HG02840 (cell line): ENCODE measurements at regions not wholly inside any gene's neighbourhood (a gene's known extent, or its start where the extent isn't known, plus 50 kb on each side); places are given as distances from the start of the nearest gene placed in this dataset.

ENCODE experiments used
- ATAC-seq: cut with Tn5 transposase; IDR thresholded peaks from one replicate; pipeline ENCODE4 v1.9.1; 2021; ENCODE audit warnings: mild to moderate bottlenecking, moderate library complexity, moderate number of reproducible peaks; ENCODE audit not compliant: unreplicated experiment, low FRiP score

DNA sequence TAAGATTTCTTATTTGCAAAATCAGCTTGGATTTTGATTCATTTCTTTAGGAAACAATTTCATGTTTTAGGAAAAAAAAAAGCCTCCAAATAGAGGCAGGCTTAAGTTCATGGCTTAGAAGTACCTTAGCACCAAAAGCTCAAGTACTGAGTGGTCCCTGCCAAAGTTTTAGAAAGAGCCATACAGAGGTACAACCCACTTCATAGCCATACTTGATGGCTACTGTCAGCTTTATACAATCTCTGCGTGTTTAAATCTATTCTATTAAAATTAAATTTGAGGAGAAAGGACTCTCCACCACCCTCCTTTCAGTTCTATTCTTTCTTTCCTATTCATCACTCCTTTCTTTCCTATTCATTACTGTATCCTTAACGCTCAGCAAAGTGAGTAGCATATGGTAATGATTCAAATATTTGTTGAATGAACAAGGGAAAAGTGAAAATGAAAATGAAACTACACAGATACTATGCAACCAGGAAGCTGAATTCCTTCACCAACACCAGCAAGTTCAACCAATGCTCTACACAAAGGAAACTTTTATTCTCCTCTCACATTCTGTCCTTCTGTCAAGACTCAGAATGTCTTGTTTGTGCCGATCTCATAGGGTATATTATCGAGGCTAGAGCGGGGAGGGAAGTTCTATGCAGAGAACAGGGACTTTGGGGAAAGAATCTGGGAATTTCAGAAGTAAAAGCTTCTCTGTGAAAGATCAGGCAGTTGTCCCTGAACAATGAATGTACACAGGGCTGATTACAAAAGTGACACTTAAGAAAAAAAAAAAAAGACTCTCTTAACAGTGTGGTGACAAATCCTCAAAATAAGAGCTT, 138.6 kb upstream of the SPEF2 start:
- no peak for ATAC-seq

- no peak for ATAC-seq
These were observed 139.8 kb upstream of the SPEF2 start for GRCh38 chr5:35477911-35478310.

- no peak for ATAC-seq
These were observed 140.3 kb upstream of the SPEF2 start for GRCh38 chr5:35477321-35477720.

DNA sequence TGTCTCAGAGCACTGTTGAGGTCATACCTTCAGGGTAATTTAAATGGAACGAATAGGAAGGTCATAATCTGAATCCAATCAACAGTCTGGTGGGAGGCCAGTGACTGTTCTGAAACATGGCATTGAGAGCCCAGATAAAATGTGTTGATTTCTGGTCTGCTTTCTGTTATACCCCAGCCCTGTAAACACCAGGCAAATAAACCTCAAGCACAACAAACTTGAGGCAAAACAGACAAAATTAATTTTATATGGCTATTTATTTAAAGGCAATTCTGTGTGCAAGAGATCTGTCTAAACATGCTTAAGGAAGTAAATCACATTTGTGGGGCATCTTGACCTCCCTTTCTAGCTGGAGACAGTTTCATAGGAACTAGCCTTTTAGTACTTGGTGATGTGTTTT, 140.9 kb upstream of the SPEF2 start:
- ATAC-seq = no peak

DNA sequence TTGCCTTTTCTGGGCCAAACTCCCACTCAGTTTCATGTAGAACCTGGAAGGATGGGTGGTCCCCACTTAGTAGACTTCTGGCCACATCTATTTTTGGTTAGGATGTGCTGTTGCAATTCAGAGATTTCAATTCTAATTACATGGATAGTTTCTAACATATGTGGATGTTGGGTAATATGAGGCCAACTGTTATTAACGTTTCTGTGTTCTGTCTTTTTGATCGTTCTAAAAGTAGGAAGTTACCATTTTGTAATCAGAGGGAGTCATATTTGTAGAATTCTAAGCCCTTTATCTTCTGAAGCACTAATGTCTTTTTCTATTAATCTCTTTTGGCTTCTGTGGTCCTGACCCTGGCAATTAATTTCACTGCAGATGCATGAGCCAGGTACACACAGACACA, 141.6 kb upstream of the SPEF2 start:
- no peak for ATAC-seq

DNA sequence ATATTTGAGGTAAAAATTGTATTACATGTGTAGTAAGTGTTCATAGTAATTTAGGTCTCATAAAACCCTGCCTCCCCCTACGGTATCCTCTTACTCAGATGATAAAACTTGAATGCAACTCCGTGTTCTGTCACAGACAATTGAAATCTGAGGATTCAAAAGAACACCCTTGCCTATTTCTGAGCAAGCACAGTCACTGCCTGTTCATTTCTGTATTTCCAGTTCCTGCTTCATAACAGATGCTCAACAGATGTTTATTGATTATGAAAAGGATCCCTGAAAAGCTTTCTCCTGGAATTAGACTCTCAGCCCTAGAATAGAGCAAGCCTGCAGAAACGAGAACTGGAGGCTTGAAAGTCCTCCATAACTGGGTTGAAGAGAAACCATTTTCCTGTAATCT, 144.1 kb upstream of the SPEF2 start:
- ATAC-seq = no peak

- no peak for ATAC-seq
These were observed 146.8 kb upstream of the SPEF2 start for GRCh38 chr5:35470866-35471265.

- no peak for ATAC-seq
These were observed 148.9 kb upstream of the SPEF2 start for GRCh38 chr5:35468811-35469210.

GRCh38 chr5:35466746-35467145, 150.9 kb upstream of the SPEF2 start:
- no peak for ATAC-seq

- ATAC-seq = no peak
These were observed 152.9 kb upstream of the SPEF2 start for GRCh38 chr5:35464757-35465156.

GRCh38 chr5:35461530-35461929, 156.1 kb upstream of the SPEF2 start:
- ATAC-seq = no peak

DNA sequence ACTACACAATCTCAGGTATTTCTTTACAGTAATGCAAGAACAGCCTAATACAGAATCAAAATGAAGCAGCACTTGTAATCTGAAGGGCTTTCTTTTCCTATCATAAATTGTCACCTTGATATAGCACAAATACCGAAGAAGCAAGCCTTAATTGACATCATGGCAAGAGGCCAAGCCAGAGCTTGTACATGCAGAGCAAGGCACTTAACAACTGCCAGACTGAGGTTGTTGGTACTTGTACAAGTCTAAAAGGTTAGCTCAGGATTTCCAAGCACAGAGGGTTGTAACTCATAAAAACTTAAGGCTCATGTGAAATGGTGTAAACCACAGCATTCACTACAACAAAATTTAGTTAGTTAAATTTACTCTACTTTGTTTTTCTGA, 158.8 kb upstream of the SPEF2 start:
- ATAC-seq = no peak

DNA sequence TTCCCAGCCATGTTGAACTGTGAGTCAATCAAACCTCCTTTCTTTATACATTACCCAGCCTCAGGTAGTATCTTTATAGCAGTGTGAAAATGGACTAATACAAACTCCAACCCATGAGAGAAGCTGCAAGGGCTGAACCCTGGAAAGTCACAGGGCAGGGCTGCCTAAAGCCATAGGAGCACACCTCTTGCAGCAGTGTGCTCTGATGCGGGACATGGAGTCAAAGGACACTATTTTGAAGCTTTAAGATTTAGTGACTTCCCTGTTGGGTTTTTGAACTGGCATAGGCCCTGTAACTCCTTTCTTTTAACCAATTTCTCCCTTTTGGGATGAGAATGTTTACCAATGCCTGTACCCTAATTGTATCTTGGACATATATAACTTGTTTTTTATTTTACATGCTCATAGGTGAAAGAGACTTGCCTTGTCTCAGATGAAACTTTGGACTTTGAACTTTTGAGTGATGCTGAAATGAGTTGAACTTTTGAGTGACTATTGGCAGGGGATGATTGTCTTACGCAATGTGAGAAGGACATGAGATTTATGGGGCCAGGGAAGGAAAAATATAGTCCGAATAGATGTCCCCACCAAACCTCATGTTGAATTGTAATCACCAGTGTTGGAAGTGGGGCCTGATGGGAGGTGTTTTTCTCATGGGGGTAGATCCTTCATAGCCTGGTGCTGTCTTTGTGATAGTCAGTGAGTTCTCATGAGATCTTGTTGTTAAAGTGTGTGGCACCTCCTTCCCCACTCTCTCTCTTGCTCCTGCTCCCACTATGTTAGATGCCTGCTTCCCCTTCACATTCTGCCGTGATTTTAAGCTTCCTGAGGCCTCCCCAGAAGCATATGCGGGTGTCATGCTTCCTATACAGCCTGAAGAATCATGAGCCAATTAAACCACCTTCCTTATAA, 159.5 kb upstream of the SPEF2 start:
- ATAC-seq = no peak

DNA sequence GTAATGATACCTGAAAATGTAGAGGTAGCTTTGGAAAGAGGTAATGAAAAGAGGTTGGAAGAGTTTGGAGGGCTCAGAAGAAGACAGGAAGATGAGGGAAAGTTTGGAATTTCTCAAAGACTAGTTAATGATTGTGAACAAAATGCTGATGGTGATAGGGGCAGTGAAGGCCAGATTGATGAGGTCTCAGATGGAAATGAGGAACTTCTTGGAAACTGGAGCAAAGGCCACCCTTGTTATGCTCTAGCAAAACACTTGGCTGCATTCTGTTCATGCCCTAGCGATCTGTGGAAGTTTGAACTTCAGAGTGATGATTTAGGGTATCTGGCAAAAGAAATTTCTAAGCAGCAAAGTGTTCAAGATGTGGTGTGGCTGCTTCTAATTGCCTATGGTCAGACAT, 161.2 kb upstream of the SPEF2 start:
- ATAC-seq = no peak

DNA sequence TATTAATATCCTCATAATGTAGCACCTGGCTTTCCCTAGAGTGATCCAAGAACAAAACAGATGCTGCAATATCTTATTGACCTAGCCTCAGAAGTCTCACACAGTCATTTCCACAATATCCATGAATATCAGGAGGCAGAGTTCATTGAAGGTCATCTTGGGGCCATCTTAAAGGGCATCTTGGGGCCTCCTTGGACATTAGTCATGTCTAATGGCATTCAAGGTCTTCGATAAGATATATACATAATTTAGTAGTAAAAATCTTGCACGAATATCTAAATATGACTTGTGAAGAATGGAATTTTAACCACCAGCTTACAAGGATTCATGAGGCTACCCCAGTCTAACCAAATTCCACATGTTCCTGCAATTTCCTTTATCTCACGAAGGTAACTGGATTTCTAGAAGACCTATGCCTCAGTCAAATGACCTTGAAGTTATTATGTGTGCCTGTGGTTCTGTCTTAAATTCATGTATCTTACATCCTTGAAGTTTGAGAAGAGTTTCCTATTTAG, 163.6 kb upstream of the SPEF2 start:
- no peak for ATAC-seq

DNA sequence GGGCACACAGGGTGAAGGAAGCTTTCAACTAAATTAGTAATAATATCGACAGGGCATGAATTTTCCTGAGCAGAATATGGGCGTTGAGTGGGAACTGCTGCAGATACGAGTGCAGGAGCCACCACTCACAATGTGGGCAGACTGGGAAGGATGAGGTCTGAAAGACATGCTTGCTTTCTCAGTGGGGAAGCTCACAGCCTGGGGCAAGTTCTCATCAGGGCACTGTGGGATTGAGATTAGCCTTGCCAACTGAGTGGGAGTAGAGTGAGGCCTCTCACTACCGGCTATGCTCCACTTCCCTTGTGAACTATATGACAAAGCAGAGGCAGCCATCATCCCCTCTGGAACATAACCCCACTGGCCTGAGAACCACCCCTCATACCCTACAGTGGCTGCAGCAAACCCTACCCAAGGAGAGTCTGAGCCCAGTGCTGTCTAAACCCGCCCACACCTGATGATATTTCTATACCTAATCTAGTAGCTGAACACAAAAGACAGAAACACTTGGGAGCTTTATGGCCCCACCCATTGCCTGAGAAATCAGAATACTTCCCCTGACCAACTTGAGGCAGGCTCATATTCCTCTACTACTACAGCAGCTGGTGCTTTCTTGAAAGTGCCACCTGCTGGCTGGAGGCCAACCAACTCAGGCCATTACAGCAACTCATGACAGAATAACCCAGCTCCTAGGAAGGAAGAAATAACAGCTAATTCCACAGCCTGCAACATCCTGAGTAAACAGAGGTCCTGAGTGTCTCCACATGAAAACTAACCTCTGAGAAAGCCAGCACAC, 173.7 kb upstream of the SPEF2 start:
- no peak for ATAC-seq

- no peak for ATAC-seq
These were observed 174.6 kb upstream of the SPEF2 start for GRCh38 chr5:35442885-35443639.

DNA sequence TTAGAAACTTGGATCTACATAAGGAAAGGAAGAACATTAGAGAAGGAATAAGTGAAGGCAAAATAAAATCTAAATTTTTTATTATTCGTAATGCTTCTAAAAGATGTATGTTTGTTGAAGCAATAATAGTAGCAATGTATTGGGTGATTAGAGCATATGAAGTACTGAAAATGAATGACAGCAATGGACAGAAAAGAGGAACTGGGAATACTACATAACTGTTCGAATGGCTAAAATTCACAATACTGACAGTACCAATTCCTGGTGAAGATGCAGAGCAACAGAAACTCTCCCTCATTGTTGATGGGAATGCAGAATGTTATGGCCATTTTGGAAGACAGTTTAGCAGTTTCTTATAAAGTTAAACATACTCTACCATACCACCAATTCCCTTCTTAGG, 177.3 kb upstream of the SPEF2 start:
- no peak for ATAC-seq

- ATAC-seq = no peak
These were observed 178.9 kb upstream of the SPEF2 start for GRCh38 chr5:35438786-35439185.

GRCh38 chr5:35438288-35438687, 179.4 kb upstream of the SPEF2 start:
- no peak for ATAC-seq
